ENCODE measurements at regions not wholly inside any gene's neighbourhood (a gene's known extent, or its start where the extent isn't known, plus 50 kb on each side); places are given as distances from the start of the nearest gene placed in this dataset.

DNA sequence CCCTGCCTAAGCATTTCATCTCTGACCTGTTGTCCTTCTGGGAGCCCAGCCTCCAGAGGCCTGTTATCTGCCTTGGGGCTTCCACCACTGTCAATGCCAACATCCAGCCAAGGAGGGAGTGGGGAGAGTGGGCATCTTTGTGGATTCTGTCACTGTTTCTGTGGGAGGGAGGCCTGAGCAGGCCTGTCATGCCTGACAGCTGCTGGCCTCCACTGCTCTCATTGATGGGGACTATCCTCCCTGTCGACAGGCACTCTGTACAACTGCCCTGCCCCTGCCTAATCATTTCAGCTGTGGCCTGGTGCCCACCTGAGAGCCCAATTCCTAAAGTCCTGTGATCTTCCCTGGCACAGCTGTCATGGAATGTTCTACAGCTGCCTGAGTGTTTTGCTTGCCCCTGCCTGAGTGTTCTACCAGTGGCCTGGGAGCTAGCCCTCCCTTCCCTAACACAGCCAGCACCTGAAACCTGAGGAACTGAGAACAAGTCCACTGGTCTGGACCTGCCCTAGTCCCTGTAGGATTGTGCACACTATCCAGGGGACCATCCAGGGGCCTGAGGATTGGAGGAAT, 145.3 kb downstream of the FAM83B start:
- DNase-seq, result no peak

GRCh38 chr6:54992789-54993188, 146.2 kb downstream of the FAM83B start:
- DNase-seq, result peak in 1 of 5 experiments; percentile 3

DNA sequence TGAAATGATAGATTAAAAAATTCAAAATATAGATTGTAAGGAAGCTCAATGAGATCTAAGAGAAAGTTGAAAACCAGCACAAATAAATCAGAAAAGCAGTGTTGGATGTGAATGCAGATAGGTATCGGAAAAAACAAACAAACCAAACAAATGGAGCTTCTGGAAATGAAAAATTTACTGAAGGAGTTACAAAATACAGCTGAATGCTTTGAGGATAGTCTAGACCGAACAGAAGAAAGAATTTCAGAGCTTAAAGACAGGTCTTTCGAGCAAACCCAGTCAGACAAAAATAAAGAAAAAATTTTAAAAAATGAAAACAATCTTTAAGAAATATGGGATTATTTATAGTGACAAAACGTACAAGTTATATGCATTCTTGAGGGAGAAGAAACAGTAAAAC, 146.7 kb downstream of the FAM83B start:
- no peak for DNase-seq

GRCh38 chr6:54993948-54994347, 147.4 kb downstream of the FAM83B start:
- no peak for DNase-seq

- DNase-seq, result no peak
Measured at GRCh38 chr6:54998576-54998975, 152.0 kb downstream of the FAM83B start.

DNA sequence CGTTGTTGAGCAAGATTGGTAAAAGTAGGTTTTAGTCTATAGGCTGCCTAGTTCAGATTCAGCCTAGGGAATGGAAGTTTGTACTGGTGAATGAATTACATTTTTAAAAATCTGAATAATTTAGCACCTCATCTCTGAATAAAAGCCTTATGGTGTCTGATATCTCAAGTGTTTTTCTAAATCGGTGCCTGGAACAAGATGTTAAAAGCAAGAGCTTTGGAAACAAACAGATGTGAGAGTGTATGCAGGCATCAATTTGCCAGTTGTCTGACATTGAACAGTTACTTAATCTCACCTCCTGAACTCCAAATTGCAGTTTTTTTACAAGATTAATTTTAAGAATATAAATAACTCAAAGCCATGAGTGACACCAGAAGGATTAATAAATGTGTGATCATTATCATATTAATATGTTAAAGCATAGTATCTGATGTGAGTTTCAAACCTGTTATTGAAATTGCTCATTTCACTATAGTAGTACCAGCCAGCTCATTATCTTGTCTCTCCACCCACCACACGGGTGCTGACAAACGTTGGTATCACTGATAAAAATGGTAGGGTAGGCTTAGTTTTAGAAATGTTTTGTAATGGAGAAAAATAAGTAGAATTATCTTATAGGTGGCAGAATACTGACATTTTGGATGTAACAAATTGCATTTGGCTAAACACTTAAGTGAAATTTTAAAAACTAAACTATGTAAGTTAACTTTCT, 157.3 kb downstream of the FAM83B start:
- DNase-seq, result no peak

DNA sequence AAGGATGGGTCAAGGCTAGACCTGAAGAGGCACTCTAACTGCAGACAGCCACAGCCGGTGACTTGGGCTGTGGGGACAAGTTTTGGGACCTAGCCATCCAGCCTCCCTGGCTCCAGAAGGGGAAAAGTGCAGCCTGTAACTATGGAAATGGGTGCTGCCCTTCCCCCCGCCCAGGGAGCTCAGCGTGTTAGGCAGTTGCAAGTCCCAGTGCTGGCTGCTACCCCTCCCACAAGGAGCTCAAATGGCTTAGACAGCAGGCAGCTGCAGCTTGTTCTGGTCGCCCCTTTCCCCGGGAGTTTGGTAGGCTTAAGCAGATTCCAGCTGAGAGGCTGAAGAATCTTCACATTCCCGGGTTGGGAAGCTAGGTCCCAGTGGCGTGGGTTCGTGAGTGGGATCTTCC, 162.6 kb downstream of the FAM83B start:
- DNase-seq, result no peak

GRCh38 chr6:55011034-55011433, 163.3 kb upstream of the HCRTR2 start:
- DNase-seq, result no peak

GRCh38 chr6:55012454-55012853, 161.9 kb upstream of the HCRTR2 start:
- DNase-seq, result no peak

- no peak for DNase-seq
Measured at GRCh38 chr6:55014321-55015088, 159.8 kb upstream of the HCRTR2 start.

- DNase-seq, result no peak
Measured at GRCh38 chr6:55016261-55016660, 158.1 kb upstream of the HCRTR2 start.

- DNase-seq, result no peak
Measured at GRCh38 chr6:55017555-55018300, 156.6 kb upstream of the HCRTR2 start.

DNA sequence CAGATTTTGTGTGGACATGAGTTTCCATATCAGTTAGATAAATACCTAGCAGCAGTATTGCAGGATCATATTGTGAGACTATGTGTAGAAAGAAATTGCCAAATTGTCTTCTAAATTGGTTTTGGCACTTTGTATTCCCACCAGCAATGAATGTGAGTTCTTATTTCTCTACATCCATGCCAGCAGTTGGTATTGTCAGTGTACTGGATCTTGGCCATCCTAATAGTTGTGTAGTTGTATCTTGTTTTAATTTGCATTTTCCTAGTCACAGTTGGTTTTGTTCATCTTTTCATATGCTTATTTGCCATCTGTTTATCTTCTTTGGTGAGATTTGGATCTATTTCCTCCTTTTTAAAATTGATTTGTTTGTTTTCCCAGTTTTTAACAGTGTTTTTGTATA, 154.7 kb upstream of the HCRTR2 start:
- DNase-seq, result no peak

DNA sequence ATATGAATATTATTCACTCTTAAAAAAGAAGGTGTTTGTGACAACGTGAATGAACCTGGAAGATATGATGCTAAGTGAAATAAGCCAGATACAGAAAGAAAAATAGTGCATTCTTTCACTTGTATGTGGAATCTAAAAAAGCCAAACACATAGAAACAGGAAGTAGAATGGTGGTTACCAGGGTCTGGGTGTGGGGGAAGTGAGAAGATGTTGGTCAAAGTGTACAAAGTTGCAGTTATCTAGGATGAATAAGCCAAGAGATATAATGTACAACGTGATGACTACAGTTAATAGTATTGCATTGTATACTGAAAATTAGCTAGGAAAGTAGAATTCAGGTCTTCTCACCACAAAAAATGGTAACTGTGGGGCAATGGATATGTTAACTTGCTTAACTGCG, 151.1 kb upstream of the HCRTR2 start:
- DNase-seq, result no peak

DNA sequence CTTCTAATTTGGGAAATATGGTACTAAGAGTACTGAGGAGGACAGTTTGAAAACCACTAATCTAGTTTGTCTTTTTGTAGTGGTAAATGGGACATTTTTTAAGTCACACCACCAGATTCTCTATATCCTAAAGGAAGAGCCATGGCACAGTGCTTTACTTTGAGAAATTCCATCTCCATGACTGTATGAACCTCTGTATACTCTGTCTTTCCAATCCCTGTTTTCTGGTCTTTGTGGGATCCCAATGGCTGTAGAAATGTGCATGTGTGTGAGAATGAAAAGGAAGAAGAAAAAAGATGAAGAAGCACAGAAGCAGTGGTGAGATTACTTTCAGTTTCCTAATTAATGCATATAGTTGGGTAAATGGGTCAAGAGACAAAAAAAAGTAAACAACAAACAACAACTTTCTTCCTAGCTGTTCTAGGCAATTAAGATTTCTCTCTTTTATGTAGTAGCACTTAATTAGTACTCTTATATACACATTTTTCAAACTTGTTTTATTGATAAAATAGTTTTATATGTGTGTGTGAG, 141.2 kb upstream of the HCRTR2 start:
- DNase-seq, result no peak

GRCh38 chr6:55034752-55035151, 139.6 kb upstream of the HCRTR2 start:
- DNase-seq, result no peak

DNA sequence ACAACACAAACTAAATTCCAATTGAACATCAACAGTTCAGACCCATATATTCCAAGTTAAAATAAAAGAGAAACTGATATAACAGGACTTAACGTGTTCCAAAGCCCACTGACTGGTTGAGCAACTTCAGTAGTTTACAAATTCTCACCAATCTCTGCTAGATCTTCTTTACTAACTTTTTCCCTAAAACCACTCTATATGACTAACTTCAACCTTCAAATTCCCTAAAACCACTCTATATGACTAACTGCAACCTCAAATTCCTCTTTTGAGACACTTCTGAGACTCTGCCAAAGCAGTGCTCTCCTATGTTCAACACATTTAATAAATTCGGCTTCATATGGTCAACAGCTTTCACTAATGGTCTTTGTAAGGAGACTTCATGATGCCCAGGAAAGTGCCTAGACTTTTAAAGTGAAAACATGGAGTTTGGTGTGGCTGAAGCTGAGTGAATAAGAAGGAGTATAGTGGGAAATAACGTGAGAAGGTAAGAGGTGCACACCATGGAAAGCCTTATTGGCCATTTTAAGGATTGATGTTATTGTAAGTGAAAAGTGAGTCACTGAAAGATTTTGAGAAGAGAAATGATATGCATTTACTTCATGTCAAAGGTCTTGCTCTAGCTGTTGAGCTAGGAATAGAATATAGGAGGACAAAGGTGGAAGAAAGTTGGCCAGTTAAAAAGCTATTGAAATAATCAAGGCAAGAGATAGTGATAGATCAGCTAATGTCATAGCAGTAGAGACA, 134.0 kb upstream of the HCRTR2 start:
- no peak for DNase-seq

DNA sequence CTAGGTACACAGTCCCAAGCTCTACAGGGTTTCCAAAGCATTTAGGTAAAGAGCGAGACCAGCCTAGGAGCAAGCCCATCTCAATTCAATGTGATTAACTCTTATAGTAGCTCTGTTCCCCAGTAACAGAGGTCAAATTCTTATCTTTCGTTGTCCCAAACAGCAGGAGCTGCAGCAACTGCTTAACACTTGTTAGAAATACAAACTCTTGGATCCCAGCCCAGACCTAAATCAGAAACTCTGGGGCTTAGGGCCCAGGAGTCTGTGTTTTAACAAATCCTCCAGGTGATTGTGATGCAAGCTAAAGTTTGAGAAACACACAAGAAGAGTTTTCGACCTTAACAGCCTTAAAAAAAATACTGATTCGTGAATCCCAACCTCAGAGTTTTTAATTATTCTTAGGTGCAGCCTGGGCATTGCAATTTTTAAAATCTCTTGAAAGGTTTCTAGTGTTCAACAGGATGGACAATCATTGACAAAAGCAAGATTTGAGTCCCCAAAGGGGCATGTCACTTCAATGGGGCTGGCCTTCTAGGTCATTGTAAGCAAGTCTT, 127.4 kb upstream of the HCRTR2 start:
- no peak for DNase-seq

GRCh38 chr6:55047451-55048044, 126.8 kb upstream of the HCRTR2 start:
- no peak for DNase-seq

DNA sequence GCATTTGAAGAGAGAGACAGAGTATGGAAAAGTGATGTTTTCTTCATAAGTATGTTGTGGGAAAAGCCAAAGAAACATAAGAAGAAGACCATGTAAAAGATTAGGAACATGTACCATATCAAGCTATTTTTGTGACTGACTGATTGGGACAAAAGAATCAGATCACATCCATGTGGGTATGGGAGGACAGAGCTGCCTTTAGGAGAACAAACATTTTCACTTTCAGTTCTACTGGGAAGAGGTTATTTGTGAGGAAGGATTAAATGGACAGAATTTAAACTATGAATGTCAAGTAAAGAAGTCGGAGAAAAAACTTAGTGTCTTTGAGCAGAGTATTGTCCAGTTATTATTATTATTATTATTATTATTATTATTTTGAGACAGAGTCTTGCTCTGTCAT, 124.4 kb upstream of the HCRTR2 start:
- no peak for DNase-seq

DNA sequence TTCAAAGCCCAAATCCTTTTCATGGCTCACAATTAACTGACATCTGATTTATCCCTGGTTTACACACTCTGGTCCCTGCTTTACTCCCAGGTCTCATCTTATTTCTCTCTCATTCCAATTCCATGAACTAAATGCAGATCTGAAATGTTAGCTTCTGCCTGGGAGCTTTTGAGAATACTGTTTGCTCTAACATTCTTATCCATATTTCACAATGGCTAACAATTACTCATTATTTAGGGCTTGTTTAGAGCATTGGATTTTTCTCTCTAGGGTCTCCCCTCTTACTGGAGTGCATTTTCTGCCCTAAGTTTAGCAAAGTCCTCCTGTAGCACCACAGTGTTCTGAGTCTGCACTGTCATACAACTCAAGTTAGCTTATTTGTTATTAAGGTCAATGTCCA, 121.5 kb upstream of the HCRTR2 start:
- no peak for DNase-seq

DNA sequence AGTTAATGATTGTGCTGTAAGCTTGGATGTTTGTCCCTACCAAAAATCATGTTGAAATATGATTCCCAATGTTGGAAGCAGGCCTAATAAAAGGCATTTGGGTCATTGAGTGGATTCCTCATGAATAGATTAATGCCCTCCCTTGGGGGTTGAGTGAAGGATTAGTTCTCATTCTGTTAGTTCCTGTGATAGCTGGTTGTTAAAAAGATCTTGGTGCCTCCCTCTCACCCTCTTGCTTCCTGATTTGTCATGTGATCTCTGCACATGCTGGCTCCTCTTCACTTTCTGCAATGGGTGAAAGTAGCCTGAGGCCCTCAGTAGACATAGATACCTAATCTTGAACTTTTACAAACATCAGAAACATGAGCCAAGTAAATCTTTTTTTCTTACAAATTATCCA, 115.6 kb upstream of the HCRTR2 start:
- no peak for DNase-seq
